ENCODE measurements at regions not wholly inside any gene's neighbourhood (a gene's known extent, or its start where the extent isn't known, plus 50 kb on each side); places are given as distances from the start of the nearest gene placed in this dataset.

DNA sequence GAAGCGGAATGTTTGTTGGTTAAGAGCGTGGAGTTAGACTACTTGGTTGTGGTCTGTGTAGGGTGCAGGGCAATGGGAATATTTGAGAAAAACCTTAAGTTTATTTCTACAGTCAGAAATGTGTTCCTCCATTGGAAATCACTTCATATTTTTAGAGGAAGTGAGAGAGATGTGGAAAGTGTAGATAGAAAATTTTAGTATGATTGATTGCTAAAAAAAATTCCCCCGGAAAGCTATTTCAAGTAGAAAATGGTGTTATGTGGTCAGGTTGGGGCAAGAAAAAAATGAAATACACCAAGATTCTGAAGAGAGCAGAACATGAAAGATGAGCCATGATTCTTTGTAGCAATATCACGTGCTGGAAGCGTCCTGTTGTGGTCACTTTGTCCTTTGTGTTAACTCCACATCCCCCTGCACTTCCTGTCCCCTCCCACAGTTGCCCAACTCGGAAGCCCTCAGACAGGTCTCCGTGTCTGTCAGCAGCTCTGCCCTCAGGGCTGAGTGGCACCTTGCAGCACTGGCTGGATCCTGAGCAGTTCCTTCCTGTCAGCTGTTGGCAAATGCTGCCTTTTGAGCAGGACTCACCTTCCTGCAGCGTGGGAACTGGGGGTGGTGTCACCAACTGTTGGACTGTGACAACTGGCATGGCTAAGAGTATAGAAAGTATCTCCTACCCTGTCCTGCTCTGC is 137.5 kb upstream of the SLC24A3 start:
- no peak overlapping the region for H2BK5ac ChIP-seq (ENCODE audit: low read depth, low read length)
- no peaks in the 10 kb centered on the region for H3K9me3 ChIP-seq (ENCODE audit: insufficient read depth in 2 of 2, low read depth in 1 of 2, low read length in 1 of 2)
- no peak overlapping the region for H2AFZ ChIP-seq (ENCODE audit: low read length)
- no peaks in the 10 kb centered on the region for H3K27me3 ChIP-seq (replicated peaks in 1 of 4; ENCODE audit: control insufficient read depth in 3 of 4, extremely low read depth in 1 of 4, insufficient read depth in 3 of 4, low read length in 3 of 4)
- no peak overlapping the region for H2BK20ac ChIP-seq (ENCODE audit: low read length)
- no peak for FAIRE-seq
- DNase-seq (ENCODE audit: low read depth in 1 of 2, low spot score in 2 of 2) = peak in 1 of 2 experiments; percentile 20
- ChIA-PET CTCF (ENCODE audit: partially characterized antibody) (interaction anchor here (0.6 to 4.8 kb wide), 6 partner anchors 65 to 587 kb away, joined by 3 to 33 read pairs (median 4); no protein-coding TSS in a partner anchor), POLR2A (ENCODE audit: partially characterized antibody) (no interaction called here)
- no peak overlapping the region for H2BK15ac ChIP-seq (ENCODE audit: low read length)
- H3K79me2 ChIP-seq (ENCODE audit: control insufficient read depth in 1 of 2, insufficient read depth in 2 of 2, low read length in 2 of 2) = no peaks in the 10 kb centered on the region
- no peaks in the 10 kb centered on the region; the same call in 1 of the 2 replicates for H3K23me2 ChIP-seq (ENCODE audit: low read depth, low read length)
- H2BK120ac ChIP-seq (replicated peaks; ENCODE audit: low read depth, low read length) = no peak overlapping the region
- no peak overlapping the region for H3K9ac ChIP-seq (replicated peaks in 1 of 4; ENCODE audit: extremely low read depth in 1 of 4, low read depth in 3 of 4, low read length in 3 of 4)
- H3K4me3 ChIP-seq (ENCODE audit: extremely low read depth in 1 of 4, insufficient read depth in 2 of 4, low read depth in 3 of 4, low read length in 4 of 4) = no peak overlapping the region
- H2AK5ac ChIP-seq (ENCODE audit: low read depth, low read length) = no peak overlapping the region
- H4K20me1 ChIP-seq (replicated peaks in 1 of 2; ENCODE audit: control insufficient read depth in 1 of 2, insufficient read depth in 2 of 2, low read length in 2 of 2) = no peaks in the 10 kb centered on the region
- H3K4ac ChIP-seq (replicated peaks; ENCODE audit: insufficient read length, low read depth, low read length) = no peak overlapping the region
- no peak overlapping the region for H3K18ac ChIP-seq (ENCODE audit: extremely low read depth, low read length)
- H3K4me1 ChIP-seq (replicated peaks in 1 of 4; ENCODE audit: control insufficient read depth in 3 of 4, insufficient read depth in 4 of 4, low read length in 3 of 4) = no peaks in the 10 kb centered on the region
- H3K36me3 ChIP-seq (ENCODE audit: control insufficient read depth in 2 of 4, insufficient read depth in 4 of 4, low read length in 3 of 4) = no peaks in the 10 kb centered on the region
- H4K5ac ChIP-seq (ENCODE audit: insufficient read length, low read depth, low read length) = no peak overlapping the region
- no peak overlapping the region for H2BK12ac ChIP-seq (ENCODE audit: low read depth, low read length)
- 89% methylated on average over 8 of the region's 8 CpGs; no CpG with 5 or more reads in 1 of the 2 experiments for WGBS, 2 experiments (ENCODE audit: extremely low coverage in 1 of 2, insufficient coverage in 1 of 2, insufficient read length in 1 of 2, insufficient replicate concordance in 2 of 2, low coverage in 1 of 2, low lambda C conversion rate in 2 of 2, missing lambda C conversion rate in 1 of 2)
- no peak overlapping the region for H3K27ac ChIP-seq (ENCODE audit: low read depth, low read length)
- no peak overlapping the region for H3K23ac ChIP-seq (ENCODE audit: insufficient read length)
- no peak overlapping the region for H3K4me2 ChIP-seq (ENCODE audit: insufficient read depth in 1 of 2, low read depth in 2 of 2, low read length in 2 of 2)
- H3K14ac ChIP-seq (ENCODE audit: insufficient read length) = no peak overlapping the region
- H4K91ac ChIP-seq (replicated peaks; ENCODE audit: insufficient read length, low read length) = peak overlapping the region; percentile 63
- no peak overlapping the region for H3K56ac ChIP-seq (replicated peaks; ENCODE audit: insufficient read length, low read depth, low read length)
- no peaks in the 10 kb centered on the region for H3K79me1 ChIP-seq (ENCODE audit: low read depth, low read length)
- no peak overlapping the region for H4K8ac ChIP-seq (ENCODE audit: extremely low read depth, insufficient read depth, low read length)
- TF ChIP-seq SAP30 (IDR thresholded peaks at IDR 0.05; ENCODE audit: insufficient read depth, insufficient replicate concordance, low read length) = no peak
- no peak for TF ChIP-seq KDM1A (IDR thresholded peaks at IDR 0.05; ENCODE audit: borderline replicate concordance, low read length)
- no peak for TF ChIP-seq SUZ12 (IDR thresholded peaks at IDR 0.05; ENCODE audit: low read length)
- no peak for TF ChIP-seq BCL11A (IDR thresholded peaks at IDR 0.05; ENCODE audit: low read depth in 2 of 2, low read length in 2 of 2)
- no peak for TF ChIP-seq SIRT6 (IDR thresholded peaks at IDR 0.05; ENCODE audit: low read length)
- TF ChIP-seq, protein P1, sequence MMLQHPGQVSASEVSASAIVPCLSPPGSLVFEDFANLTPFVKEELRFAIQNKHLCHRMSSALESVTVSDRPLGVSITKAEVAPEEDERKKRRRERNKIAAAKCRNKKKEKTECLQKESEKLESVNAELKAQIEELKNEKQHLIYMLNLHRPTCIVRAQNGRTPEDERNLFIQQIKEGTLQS (IDR thresholded peaks at IDR 0.05; ENCODE audit: insufficient read depth, low read depth, low read length) = no peak
- no peak for TF ChIP-seq SP1 (IDR thresholded peaks at IDR 0.05; ENCODE audit: low read depth, low read length)
- no peak for TF ChIP-seq HDAC2 (IDR thresholded peaks at IDR 0.05; ENCODE audit: borderline replicate concordance in 1 of 2, low read depth in 2 of 2, low read length in 2 of 2)
- TF ChIP-seq FOSL1 (IDR thresholded peaks at IDR 0.05; ENCODE audit: insufficient read depth, low read depth, low read length) = no peak
- no peak for TF ChIP-seq RFX5 (IDR thresholded peaks at IDR 0.05; ENCODE audit: borderline replicate concordance, low read depth, low read length)
- TF ChIP-seq, protein P2, sequence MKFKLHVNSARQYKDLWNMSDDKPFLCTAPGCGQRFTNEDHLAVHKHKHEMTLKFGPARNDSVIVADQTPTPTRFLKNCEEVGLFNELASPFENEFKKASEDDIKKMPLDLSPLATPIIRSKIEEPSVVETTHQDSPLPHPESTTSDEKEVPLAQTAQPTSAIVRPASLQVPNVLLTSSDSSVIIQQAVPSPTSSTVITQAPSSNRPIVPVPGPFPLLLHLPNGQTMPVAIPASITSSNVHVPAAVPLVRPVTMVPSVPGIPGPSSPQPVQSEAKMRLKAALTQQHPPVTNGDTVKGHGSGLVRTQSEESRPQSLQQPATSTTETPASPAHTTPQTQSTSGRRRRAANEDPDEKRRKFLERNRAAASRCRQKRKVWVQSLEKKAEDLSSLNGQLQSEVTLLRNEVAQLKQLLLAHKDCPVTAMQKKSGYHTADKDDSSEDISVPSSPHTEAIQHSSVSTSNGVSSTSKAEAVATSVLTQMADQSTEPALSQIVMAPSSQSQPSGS (IDR thresholded peaks at IDR 0.05; ENCODE audit: low read length) = no peak

All from H1 (cell line).